Endothelial cell (in vitro differentiated cells): ENCODE measurements at regions not wholly inside any gene's neighbourhood (a gene's known extent, or its start where the extent isn't known, plus 50 kb on each side); places are given as distances from the start of the nearest gene placed in this dataset.

Experiments used
- DNase-seq: peaks from one replicate; pipeline ENCODE4 v3.0.0; 2021; ENCODE audit warnings: low spot score
- H3K27ac Mint-ChIP-seq: one replicate; pipeline ENCODE4 v1.8.0; 2021; ENCODE audit warnings: mixed read lengths, inconsistent platforms; ENCODE audit not compliant: unreplicated experiment
- H3K27me3 Mint-ChIP-seq: one replicate; pipeline ENCODE4 v1.8.0; 2021; ENCODE audit warnings: mild to moderate bottlenecking, moderate library complexity, mixed read lengths, inconsistent platforms; ENCODE audit not compliant: unreplicated experiment
- H3K36me3 Mint-ChIP-seq: one replicate; pipeline ENCODE4 v1.8.0; 2021; ENCODE audit warnings: mild to moderate bottlenecking, low read depth, mixed read lengths, inconsistent platforms; ENCODE audit not compliant: unreplicated experiment
- H3K4me1 Mint-ChIP-seq: one replicate; pipeline ENCODE4 v1.8.0; 2021; ENCODE audit warnings: mild to moderate bottlenecking, mixed read lengths, inconsistent platforms; ENCODE audit not compliant: unreplicated experiment
- H3K4me3 Mint-ChIP-seq: one replicate; pipeline ENCODE4 v1.8.0; 2021; ENCODE audit warnings: mild to moderate bottlenecking, mixed read lengths, inconsistent platforms; ENCODE audit not compliant: unreplicated experiment
- H3K9me3 Mint-ChIP-seq: one replicate; pipeline ENCODE4 v1.8.0; 2021; ENCODE audit warnings: mixed read lengths, inconsistent platforms; ENCODE audit not compliant: unreplicated experiment
- CTCF ChIP-seq: fragments of 200-600 bp; sonication (generic); IDR thresholded peaks from one replicate; pipeline ENCODE4 v1.5.0; 2021; ENCODE audit warnings: antibody characterized with exemption; ENCODE audit not compliant: unreplicated experiment

- H3K36me3 Mint-ChIP-seq: no peaks in the 10 kb centered on the region
- no peaks in the 10 kb centered on the region for H3K27me3 Mint-ChIP-seq
- no peak for TF ChIP-seq CTCF
- no peak for DNase-seq
- H3K4me3 Mint-ChIP-seq: no peak overlapping the region
- H3K27ac Mint-ChIP-seq: no peak overlapping the region
- H3K4me1 Mint-ChIP-seq: no peaks in the 10 kb centered on the region
- H3K9me3 Mint-ChIP-seq: no peaks in the 10 kb centered on the region
Observed at GRCh38 chr1:224564454-224565084, 51.5 kb upstream of the CNIH3 start.

- H3K36me3 Mint-ChIP-seq: no peaks in the 10 kb centered on the region
- no peaks in the 10 kb centered on the region for H3K27me3 Mint-ChIP-seq
- H3K27ac Mint-ChIP-seq: no peak overlapping the region
- no peak for TF ChIP-seq CTCF
- H3K4me1 Mint-ChIP-seq: no peaks in the 10 kb centered on the region
- H3K9me3 Mint-ChIP-seq: no peaks in the 10 kb centered on the region
- no peak overlapping the region for H3K4me3 Mint-ChIP-seq
- DNase-seq: no peak
Observed at GRCh38 chr1:224565186-224565585, 50.9 kb upstream of the CNIH3 start.

DNA sequence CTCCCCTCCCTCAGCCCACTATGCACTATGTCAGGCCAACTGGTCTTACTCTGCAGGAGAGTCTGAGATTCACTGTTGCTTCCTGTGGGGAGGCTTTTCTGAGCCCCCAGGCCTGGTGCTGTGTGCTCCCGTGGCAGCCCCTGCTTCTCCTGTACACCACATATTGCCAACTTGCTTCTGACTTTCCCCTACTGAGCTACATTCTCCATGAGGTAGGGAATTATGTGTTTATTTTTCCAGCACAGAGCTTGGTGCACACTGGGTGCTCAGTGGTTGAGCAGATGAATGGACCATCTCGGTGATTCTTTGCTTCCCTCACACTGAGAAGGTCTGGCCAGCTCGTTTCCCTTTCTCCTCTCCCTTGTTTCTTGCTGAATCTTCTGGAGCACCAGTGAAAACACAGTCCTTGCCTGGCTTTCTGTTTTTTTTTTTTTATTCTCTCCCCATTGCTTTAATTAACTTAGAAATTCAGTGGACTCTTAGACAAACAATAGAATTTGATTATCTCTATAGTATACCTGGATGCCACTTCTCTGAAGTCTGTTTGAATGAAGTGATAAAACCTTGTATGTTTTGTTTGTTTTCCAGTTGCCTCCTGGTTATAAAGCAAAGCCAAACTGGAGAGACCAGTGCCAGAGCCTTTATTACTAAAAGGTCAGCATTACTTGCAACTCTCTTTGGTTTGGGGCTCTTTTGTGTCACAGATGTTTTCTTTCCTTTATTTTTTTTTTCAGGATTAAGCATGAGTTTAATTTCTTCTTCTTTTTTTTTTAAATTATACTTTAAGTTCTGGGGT, 50.3 kb upstream of the CNIH3 start:
- Mint-ChIP-seq H3K4me3 (no peak overlapping the region), H3K9me3 (no peaks in the 10 kb centered on the region), H3K36me3 (no peaks in the 10 kb centered on the region), H3K27ac (no peak overlapping the region), H3K27me3 (no peaks in the 10 kb centered on the region), H3K4me1 (no peaks in the 10 kb centered on the region)
- no peak for TF ChIP-seq CTCF
- DNase-seq: no peak
